Fibroblast of villous mesenchyme (primary cell): ENCODE measurements at regions not wholly inside any gene's neighbourhood (a gene's known extent, or its start where the extent isn't known, plus 50 kb on each side); places are given as distances from the start of the nearest gene placed in this dataset.
A peak's percentile ranks its signal among the peaks of the same experiment; 100 is the strongest.

Experiments
- DNase-seq: peaks from one replicate; pipeline ENCODE4 v3.0.0-alpha.2; 2010; ENCODE audit warnings: low read depth
- H3K4me3 ChIP-seq: 2 replicates; pipeline ENCODE4 v1.5.1; 2011; ENCODE audit warnings: low read depth, mild to moderate bottlenecking, low read length
- TF ChIP-seq, protein P1 (sequence below): IDR thresholded peaks from 2 replicates; pipeline ENCODE4 v1.5.1; 2012; ENCODE audit warnings: low read depth, mild to moderate bottlenecking, low read length; ENCODE audit not compliant: insufficient read depth

DNA sequence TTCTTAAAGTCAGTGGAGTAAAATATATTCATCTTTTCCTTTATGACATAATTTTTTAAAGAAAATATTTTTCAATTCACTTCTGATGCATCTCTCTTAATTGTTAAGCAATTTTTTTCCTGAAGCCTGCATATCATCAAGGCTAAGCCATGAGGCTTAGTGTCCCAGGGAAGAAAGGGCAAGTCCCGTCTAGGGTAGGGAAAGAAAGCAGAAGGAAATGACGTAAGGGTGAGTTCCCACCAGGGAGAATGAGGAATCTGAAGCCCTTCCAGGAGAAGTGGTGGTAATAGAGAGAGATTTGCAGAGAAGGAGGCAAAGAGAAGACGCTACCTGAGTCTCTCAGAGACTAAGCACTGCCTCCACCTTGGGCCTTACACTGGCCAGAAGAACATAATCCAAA, 96.8 kb upstream of the NFE2L3 start:
- H3K4me3 ChIP-seq = no peak overlapping the region
- DNase-seq = no peak
- TF ChIP-seq, protein P1, sequence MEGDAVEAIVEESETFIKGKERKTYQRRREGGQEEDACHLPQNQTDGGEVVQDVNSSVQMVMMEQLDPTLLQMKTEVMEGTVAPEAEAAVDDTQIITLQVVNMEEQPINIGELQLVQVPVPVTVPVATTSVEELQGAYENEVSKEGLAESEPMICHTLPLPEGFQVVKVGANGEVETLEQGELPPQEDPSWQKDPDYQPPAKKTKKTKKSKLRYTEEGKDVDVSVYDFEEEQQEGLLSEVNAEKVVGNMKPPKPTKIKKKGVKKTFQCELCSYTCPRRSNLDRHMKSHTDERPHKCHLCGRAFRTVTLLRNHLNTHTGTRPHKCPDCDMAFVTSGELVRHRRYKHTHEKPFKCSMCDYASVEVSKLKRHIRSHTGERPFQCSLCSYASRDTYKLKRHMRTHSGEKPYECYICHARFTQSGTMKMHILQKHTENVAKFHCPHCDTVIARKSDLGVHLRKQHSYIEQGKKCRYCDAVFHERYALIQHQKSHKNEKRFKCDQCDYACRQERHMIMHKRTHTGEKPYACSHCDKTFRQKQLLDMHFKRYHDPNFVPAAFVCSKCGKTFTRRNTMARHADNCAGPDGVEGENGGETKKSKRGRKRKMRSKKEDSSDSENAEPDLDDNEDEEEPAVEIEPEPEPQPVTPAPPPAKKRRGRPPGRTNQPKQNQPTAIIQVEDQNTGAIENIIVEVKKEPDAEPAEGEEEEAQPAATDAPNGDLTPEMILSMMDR = no peak

DNA sequence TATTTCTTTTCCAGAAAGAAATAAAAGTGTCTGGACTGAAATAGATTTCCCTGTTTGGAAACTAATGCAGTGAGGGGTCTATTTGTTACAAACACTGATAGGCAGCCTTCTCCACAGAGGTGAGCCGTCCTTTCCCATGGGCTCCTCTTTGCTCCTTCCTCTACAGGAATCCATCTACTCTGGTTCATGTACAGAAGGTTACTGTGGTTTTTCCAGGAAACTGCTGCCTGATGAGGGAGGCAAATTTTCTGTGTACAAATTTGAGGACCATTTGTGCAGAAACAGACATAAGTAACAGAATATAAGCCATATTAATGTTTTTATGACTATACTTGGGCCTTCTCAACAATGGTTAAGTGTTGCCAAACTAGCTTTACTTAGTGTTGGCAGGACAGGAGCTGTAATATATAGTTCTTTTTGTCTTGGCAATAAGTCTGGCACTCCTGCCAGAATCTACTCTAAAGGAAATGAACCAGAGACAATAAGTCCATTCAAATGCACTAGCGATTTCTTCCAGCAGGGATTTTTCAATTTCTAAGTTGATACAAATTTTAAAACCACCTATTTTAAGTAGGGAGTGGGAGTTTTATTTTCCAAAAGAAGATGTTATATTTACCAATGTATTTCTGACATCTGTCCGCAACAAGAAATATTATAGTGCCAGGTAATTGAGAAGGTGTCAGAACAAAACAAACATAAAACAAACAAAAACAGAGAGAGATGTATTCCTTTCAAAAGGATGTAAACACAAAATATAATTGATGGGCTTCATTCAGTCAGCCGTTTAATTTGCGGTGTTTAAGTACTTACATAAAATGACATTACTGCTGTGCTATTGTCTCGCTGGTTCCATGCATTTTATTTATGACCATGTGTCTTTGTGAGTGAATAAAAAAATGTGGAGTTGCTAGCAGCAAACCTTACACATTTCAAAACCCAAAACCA, 91.0 kb upstream of the NFE2L3 start:
- TF ChIP-seq, protein P1 = no peak
- no peak overlapping the region for H3K4me3 ChIP-seq
- DNase-seq = no peak

DNA sequence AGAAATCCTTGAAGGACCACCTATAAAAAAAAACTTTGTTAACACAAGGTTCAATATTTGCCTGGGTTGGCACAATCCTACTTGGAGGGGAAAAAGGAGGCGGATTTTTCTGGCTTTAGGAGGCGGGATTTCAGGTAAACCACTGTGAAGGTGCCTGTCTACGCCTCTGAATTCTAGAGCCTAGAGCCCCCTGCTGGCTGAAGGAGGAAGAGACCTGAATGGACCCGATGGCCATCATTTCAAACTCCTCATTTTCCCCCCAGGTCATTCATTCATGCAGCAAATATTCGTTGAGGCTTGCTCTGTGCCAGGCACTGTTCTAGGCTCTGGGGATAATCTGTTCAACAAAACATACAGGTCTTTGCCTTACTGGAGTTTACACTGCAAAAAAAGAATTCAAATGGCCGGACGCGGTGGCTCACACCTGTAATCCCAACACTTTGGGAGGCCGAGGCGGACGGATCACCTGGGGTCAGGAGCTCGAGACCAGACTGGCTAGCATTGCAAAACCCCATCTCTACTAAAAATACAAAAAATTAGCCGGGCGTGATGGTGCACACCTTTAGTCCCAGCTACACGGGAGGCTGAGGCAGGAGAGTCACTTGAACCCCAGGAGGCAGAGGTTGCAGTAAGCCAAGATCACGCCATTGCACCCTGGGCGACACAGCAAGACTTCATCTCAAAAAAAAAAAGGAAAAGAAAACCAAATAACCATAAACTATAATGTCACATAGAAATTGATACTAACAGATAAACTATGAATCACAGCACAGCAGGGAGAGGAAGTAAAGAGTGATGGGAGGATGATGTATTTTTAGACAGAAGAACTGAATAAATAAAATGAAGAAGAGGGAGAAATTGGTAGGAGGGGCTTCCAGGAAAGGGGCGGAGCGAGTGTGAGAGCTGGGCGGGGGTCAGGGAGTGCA, 90.1 kb upstream of the NFE2L3 start:
- no peak overlapping the region for H3K4me3 ChIP-seq
- TF ChIP-seq, protein P1 = peak; percentile 94
- DNase-seq = peak; percentile 41

DNA sequence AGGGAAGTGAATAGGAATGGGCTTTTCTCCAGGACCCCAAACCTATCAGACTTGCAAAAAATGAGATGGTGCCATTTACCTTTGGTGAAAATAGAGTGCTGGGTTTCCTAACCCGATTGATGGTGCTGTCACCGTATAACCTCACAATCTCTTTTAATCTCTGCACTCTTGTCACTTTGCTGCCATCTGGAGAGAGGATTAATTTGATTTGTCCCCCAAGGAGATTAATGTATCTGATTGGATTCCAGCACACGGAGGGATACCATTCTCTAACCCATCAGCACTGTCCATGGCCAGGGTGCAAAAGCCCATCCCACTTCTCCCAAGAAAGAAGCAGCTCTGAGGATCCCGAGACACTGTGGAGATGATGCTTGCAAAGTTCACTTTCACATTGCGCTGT, 86.3 kb upstream of the NFE2L3 start:
- TF ChIP-seq, protein P1 = no peak
- H3K4me3 ChIP-seq = no peak overlapping the region

DNA sequence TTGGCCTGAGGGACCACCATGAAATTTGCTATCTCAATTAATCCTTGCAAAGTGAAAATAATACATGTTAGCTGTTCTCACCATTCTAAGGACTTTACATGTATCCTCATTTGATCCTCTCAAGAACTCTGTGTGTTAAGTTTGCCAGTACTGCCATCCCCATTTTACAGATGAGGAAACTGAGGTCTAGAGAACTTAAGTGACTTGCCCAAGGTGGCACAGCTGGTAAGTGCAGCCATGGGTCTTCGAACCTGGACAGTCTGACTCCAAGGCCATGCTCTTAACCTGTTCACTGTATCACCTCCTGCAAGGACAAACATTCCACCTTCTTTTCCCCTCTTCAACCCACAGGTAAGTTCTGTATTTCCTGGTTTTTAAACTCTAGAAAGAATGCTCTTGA, 85.3 kb upstream of the NFE2L3 start:
- TF ChIP-seq, protein P1 = no peak
- no peak for DNase-seq
- no peak overlapping the region for H3K4me3 ChIP-seq

More for the DNA sequence above, 86.3 kb upstream of the NFE2L3 start:
- DNase-seq = no peak

DNA sequence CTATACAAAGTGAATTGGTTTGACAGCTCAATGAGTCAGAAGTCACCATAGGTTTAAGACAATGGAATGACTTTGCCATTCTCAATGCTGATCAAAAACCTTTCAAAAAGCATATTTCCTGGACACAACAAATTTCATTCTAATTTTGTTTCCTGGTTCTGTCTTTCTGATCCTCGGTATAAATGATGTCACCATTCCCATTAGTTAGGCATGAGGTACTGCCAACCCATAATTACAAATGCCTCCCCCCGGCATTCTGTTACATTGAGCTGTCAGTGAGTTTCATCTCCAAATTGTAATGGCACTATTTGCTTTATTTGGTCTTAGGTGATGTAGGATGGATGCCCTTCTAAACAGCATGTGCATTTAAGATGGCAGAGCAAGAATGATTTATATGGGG, 81.7 kb upstream of the NFE2L3 start:
- TF ChIP-seq, protein P1 = no peak
- no peak for DNase-seq

More for the DNA sequence above, 81.7 kb upstream of the NFE2L3 start:
- H3K4me3 ChIP-seq = no peak overlapping the region
